Islet of Langerhans (tissue), 1 donor: ENCODE measurements at regions not wholly inside any gene's neighbourhood (a gene's known extent, or its start where the extent isn't known, plus 50 kb on each side); places are given as distances from the start of the nearest gene placed in this dataset.

Experiments
- FAIRE-seq: peaks from one replicate; lab custom pipeline; 2011; peaks lifted over from hg19 to GRCh38; lab: Jason Lieb, UNC

DNA sequence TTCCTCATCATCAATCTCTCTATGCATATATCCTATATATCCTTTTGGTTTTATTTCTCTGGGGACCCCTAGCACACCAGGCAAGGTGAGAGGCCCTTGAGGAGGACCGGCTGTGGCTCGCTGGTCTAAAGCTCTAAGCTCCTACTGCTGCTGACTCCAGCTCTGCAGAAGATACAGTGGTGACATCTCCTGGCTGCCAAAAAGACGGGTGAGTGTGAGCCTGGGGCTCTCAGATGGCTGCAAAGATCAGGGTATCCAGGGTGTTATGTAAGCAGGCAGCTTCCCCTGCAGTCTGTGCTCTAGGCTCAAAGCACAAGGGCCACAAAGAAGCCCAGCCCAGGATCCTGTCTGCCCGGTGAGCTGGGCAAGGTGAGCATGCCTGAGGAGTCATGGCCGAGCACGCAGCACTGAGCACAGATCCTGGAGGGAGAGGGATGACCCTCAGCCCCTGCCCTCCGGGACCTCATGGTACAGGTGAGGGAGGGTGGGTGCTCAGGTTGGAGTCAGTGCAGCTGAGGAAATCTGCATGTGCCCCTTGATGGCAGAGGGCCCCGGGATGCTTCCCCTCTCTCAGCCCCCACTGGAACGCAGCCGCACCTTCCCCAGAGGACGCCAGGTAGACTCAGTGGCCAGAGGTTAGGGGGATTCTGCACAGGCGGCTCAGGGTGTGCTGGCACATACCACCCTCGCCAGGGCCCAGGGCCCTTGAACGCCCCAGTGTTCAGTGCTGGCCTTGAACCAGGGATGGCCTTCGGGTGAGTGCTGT, 95.4 kb upstream of the INSIG1 start:
- no peak for FAIRE-seq

DNA sequence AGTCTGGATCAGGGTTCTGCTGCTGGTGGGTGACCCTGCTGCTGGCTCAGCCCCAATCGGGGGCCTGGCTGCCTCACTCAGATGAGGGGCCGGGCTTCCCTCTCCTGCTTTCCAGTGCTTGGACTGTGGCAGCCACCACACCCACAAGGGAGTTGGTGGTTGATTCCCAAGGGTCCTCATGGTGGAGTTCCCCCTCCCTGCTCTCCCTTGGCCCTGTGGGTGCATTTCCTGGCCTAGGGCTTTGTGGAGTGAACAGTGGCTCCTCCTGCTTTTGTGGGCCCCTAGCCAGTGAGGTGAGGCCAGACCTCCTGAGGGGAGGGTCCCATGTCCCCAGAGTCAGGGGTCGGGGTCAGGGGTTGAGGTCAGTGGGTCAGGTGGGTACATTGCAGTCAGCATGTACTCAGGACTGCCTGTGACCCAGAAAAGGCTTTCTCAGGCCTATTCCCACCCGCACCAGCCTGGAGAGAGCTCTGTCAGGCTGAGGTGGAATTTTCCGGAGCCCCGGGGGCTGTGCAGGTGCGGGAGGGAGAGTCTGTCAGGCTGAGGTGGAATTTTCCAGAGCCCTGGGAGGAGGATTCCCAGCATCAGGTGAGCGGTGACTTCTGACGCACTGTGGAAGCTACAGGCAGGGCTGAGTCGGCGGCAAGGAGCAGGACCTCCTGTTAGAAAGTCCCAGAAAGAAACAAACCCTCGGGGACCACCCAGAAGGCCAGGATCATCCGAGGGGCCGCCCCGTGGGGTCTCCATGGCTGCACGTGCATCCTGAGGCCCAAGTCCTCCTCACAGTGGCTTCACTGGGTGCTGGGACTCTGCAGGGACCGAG, 94.4 kb upstream of the INSIG1 start:
- no peak for FAIRE-seq

DNA sequence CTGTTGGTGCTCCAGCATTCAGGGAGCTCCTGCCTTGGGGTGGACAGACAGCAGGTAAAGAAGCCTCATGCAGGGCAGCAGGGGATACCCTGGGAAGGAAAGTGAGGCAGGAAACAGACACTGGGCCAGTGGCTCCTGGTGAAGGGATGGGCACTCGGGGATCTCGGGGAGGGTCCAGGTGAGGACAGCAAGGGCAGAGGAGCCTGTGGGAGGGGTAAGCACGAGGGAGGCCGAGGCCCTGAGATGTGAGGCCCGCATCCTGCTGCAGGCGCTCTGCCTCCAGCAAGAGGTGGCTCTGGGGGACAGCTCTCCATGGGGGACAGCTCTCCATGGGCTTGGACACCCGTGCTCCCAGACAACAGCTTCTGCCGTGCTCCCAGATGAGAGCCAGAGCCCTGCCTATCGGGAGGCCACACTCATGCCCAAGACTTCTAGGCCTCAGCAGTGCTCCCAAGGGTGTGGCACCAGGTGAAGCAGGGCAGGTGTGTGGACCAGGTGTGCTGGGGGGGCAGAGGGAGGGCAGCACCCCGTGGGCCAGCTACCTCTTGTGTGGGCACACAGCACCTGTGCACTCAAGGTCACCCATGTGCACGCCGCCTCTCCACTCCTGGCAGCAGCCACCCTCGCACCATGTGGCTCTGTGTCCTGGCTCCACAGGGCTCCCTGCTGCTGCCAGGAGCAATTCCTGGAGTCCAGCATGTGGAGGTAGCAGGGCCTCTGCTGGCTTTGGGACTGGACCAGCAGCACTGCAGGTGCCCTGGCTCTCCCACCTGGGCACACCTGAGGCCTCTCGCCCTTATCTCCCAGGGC, 93.6 kb upstream of the INSIG1 start:
- no peak for FAIRE-seq

DNA sequence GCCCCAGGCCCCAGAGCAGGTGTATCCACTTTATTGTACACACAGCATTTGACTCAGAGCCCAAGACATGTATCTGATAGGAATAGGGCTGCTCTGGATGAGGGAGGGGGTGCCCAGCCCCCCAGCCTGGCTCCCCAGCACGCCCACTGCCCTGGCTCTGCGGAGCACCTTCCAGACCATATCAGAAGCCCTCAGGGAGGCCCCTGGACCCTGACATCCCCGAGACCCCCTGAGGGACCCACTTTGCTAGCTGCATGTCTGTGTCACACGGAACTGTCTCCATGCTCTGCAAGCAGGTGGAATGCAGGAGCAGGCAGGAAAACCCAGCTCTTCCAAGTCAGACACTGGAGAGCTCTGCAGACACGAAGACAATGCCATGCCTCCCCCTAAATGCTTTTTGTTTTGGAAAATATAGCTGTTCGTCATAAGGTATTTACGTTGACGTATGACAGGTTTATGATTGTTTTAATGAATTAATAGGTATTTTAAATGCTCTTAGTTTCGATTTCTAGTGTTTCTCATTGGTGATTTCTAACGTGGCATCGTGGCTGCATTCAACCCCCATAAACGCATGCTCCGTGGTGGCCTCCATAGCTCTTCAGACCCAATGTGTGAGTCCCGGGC, 92.8 kb upstream of the INSIG1 start:
- no peak for FAIRE-seq

DNA sequence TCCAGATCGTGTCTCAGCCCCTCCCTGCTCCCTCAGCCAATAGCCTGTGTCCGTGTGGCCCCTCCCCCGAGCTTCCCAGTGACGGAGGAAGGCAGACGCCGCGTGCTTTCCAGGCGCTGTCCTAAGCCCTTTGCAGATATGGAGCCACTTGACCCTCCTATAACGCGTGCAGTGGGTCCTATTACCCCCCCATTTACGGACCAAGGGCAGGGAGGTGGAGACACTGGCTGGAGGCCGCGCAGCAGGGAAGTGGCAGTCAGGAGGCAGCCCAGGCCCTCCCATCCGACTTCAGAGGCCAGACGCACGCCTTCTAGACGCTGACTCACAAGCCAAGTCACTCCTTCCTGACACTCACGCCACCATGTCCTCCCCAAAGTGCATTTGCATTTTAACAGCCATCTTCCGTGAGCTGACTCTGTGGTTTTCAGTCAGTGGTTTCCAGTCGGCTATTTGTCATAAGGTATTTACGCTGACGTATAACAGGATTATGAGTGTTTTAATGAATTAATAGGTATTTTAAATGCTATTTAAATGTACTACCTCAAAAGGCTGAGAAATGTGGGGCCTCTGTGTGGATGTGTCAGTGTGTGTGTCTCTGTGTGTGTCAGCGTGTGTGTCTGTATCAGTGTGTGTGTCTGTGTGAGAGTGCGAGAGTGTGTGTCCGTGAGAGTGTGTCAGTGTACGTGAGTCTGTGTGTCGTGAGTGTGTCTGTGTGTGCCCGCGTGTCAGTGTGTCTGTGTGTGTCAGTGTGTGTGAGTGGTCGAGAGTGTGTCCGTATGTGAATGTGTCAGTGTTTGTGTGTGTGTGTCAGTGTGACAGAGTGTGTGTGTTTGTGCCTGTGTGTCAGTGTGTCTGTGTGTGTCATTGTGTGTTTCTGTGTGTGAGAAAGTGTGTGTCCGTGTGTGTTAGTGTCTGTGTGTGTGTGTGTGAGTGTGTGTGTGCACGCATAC, 92.0 kb upstream of the INSIG1 start:
- FAIRE-seq, result no peak

DNA sequence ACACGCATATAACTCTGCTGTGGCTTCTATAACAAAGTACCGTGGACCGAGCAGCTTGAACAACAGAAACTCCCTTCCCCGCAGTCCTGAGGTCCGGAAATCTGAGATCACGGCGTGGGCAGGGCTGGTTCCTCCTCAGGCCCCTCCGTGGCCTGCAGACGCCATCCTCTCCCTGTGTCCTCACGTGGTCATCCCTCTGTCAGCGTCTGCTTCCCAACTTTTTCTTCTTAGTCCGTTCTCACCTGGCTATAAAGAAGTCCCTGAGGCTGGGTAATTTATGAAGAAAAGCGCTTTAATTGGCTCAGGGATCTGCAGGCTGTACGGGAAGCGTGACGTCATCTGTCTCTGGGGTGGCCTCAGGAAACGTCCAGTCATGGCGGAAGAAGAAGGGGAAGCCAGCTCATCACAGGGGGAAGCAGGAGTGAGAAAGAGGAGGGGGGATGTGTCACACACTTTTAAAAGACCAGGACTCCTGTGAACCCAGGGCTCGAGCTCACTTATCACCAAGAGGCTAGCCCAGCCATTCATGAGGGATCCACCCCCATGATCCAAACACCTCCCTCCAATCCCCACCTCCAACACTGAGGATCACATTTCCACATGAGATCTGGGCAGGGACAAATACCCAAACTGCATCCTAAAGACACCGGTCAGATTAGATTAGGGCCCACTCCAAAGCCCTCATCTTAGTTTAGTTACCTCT, 91.2 kb upstream of the INSIG1 start:
- FAIRE-seq, result no peak

DNA sequence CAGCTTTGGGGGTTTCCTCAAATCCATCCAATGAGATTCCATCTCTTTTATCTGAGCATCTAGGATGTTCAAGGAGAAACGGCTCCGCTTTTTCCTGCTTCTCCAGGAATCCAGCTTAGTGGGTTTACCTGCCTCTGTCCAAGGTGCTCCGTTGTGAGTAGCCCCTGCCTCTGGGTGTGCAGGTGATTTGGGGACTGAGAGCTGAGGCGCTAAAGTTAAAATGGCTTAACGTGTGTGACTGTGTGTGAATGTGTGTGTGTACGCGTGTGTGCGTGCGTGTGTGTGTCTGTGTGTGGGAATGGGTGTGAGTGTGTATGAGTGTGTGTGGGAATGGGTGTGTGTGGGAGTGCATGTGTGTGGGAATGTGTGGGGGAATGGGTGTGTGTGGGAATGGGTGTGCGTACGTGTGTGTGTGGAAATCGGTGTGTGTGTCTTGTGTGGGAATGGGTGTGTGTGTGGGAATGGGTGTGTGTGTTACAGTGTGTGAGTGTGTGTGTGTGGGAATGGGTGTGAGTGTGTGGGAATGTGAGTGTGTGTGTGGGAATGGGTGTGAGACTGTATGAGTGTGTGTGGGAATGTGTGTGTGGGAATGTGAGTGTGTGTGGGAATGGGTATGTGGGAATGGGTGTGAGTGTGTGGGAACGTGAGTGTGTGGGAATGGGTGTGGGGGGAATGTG, 90.2 kb upstream of the INSIG1 start:
- FAIRE-seq, result no peak

DNA sequence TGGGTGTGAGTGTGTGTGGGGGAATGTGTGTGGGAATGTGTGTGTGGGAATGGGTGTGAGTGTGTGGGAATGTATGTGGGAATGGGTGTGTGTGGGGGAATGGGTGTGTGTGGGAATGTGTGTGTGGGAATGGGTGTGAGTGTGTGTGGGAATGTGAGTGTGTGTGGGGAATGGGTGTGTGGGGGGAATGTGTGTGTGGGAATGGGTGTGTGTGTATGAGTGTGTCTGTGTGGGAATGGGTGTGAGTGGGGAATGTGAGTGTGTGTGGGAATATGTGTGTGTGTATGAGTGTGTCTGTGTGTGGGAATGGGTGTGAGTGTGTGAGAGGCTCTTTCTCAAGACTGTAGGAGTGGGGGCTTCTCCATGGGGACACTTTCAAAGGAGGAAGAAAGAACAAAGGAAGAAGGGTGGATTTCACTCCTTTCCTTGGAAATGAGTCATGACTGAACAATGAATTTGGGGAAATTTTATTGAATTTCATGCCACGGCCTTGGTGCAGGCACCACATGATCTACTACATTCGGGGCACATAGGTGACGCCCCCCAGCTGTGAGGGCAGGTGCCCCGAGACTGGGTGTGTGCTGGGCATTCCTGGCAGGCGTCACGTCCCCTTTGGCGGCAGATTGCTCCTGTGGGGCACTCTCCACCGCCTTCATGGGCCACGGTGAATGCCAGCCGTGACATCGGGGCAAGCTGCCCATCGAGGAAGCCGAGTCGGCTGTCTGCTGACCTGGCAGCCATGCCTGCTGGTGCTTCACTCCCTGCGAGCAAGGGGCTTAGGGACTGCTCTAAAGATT, 88.8 kb upstream of the INSIG1 start:
- no peak for FAIRE-seq

DNA sequence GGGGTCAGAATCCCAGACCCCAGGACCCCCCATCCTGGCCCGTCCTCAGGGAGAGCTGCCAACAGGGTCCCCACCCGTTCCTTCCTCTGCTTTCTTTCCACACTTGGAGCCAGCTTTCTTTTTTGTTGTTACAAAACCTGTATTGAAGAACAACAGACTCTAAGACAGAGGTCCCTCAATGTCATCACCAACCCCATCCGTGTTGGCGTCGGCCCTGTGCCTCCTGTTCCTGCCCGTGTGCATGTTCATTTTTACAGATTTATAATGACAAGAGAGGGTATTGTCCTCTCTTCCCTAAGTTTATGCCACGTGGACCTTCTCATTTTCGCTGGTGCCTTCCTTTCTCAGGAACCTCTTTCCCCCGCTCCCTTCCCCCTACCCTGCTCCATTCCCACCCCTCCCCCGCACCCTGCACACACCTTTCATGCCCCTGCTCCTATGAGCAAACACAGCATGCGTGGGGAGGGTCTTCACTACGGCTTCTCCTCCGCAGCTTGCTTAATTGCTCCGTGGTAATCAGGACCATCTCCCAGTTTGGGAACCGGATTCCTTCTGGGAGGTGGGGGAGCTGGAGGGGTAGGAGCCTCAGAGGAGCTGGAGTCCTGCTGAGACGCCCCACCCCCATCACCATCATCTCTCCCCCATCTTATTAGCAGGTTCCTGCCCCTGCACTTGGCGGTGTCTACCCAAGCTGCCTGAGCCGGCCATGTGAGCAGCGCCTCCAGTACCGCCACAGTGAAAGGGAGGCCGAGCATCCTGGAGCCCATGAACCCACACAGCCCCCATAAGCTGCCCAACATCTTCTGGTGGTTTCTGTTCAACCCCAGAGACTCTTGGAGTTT, 88.0 kb upstream of the INSIG1 start:
- FAIRE-seq, result no peak

DNA sequence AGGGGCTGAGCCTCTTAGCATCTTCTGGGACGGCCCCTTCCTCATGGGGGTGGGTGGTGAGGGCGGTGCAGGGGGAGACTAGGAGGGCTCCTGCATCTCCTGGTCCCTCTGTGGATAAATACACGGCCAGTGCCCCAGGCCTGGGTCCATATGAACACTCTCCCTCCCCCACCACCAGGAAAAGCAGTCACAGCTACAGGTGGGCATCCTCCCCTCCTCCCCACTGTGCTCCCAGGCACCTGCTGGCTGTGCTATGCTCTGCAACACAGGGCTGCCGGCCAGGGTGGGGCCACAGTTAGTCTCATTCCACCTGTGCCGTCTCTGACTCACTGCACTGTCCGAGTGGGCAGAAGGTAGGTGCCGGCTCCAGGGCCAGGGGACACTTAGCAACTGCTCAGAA, 87.3 kb upstream of the INSIG1 start:
- FAIRE-seq, result no peak

DNA sequence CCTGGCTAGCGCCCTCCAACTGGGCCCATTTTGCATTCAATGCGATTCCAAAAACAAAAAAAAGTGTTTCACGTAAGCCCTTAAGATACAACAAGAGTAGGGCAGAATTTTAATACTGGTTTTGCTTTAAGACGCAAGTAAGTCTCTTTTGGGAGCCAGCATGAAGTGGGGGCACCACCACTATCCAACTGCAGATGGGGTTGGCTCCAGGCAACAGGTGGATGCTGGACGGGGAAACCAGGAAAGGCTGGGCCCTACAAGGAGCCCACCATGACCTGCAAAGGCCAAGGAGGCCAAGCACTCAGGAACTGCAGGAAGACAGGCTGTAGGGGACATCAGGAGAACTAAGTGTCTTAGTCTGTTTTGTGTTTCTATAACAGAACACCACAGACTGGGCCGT, 86.5 kb upstream of the INSIG1 start:
- no peak for FAIRE-seq

DNA sequence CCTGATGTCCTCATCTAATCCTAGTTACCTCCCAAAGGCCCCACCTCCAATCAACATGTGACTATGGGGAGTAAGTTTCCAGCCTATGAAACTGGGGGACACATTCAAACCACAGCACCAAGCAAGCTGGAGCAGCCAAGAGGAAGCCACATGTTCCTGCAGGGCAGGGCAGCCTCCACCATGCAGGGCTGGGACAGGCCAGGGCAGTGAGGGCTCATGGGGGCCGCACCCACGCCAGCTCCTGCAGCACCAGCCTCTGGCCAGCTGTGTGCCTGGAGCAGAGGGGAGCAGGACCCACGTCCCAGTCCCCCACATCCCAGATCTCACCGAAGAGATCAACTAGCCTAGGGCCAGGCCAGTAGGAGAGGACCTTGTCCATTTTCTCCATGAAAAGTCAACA, 85.9 kb upstream of the INSIG1 start:
- no peak for FAIRE-seq

DNA sequence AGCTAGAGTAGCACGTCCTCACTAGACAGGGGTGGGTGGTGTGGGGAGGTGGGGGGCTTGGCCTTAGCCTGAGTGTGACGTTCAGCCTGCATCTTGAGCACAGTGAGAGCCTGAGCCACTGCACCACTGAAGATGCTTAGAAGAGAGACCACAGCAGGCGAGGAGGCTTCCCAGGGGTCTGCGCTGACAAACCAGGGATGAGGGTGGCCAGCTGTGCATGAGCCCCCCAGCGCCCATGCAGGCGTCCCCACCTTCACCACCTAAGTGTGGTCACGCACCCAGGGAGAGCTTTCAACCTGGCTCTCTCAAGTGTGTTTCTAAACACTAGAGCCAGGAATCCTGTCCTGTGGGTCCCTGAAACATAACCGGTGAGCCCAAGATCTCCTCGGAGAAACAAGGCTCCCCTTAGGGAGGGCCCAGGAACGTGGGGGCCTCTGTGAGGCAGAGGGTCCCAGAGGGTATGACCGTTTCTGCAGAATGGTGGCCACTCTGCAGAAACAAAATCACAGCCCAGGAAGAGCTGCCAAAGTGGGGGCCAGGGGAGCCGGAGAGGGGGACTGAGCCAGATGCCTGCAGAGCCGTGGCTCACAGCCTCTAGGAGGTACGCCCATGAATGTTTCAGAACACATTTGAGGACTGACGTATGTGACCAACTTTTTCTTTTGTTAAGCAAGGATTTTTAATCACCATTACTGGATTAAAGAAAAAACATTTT, 85.2 kb upstream of the INSIG1 start:
- FAIRE-seq, result no peak

DNA sequence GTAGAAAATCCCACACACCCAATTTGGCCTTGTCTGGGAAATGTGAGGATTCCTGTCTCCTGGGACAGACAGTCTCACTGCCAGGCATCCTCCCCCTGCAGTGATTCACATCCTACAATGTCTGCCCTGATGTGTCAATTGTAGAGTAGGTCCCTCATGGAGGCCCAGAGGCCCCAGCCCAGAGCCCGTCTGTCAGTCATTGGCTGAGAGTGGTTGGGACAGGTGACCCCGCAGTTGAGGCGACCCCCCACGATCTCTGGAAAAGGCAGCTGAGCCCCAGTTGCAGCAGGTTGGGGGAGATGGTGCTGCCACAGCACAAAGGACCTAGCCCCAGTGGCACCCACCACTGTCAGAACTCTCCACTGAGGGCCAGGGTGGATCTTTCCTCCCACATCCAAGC, 84.3 kb upstream of the INSIG1 start:
- FAIRE-seq, result no peak

DNA sequence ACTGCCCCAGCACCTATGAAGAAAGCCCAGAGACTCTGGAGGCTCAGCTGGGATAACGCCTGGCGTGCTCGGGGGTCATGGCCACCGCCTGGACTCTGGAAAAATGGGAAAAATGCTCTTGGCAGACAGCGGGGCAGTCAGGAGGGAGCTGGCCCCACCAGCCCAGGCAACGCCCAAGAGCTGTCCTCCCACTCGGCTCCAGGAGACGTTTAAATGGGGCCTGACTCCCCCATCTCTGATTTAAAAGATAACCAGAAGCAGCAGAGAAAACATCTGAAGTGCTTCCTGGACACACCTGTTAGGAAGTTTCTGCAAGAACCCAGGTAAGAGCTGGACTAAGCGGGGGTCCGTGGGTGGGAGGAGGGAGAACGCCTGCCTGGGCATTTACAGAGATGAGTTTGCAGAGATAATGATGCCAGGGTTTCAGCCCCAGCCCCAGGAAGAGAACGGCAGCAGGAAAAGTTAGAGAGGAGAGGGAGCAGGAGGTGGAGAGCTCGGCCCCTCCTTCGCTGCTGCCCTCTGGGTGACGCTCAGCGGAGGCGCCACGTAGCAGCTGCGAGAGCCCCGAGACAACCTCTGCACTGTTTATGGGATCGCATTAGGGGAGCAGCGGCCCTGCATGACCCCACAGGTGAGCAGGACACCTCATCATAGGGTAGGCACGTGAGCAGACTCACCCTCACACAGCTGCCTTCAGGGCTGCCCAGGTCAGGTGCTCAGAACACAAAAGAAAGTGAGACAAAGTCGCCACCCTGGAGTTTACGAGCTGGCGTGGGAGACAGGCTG, 83.5 kb upstream of the INSIG1 start:
- no peak for FAIRE-seq

DNA sequence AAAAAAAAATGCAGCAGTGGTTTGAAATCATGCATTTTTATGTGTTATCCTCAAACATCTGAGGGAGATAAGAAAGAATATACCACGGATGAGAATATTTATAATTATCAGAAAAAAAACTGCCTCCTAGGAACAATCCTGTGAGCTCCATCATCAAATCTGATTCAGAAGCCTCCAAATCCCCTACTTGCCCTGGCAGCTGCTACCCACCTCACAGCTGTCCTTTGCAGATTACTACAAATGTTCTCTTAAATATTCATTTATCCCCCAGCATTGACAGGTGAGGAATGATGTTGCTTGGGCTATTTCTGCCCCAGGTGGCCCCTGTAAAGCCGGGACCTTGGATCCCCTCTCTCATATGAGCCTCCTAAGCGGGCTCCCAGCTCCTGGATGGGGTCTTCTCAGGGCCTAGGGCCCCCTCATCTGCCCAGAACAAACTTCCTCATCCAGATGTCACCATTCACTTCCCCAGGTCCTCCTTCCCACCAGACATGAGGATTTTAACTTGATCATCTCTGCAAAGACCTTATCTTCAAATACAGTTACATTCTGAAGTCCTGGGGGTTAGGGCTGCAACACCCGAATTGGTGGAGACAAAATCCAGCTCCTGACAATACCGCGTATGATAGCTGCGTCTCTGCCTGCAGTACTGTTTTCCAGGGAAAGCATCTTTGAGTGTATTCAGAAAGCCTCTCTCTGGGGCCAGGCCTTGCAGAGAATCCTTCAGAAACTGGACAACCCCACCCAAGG, 81.9 kb upstream of the INSIG1 start:
- FAIRE-seq, result no peak
